NCI-H1694 (cell line): ENCODE measurements at regions not wholly inside any gene's neighbourhood (a gene's known extent, or its start where the extent isn't known, plus 50 kb on each side); places are given as distances from the start of the nearest gene placed in this dataset.
A peak's percentile ranks its signal among the peaks of the same experiment; 100 is the strongest.

Source experiments
- DNase-seq: peaks from one replicate; lab custom pipeline; 2025; lab: John Stamatoyannopoulos, UW

GRCh38 chr16:50469121-50469743 is 79.0 kb upstream of the NKD1 start:
- DNase-seq = no peak

GRCh38 chr16:50468749-50469078 is 79.5 kb upstream of the NKD1 start:
- no peak for DNase-seq

- peak; percentile 39 for DNase-seq
Measured at GRCh38 chr16:50467943-50468748, 80.0 kb upstream of the NKD1 start.

GRCh38 chr16:50467559-50467942 is 80.6 kb upstream of the NKD1 start:
- DNase-seq = no peak

GRCh38 chr16:50466170-50466569 is 82.0 kb upstream of the NKD1 start:
- no peak for DNase-seq

GRCh38 chr16:50464325-50465290 is 83.6 kb upstream of the NKD1 start:
- no peak for DNase-seq

GRCh38 chr16:50463581-50464324 is 84.4 kb upstream of the NKD1 start:
- DNase-seq = no peak

- no peak for DNase-seq
Measured at GRCh38 chr16:50462793-50463507, 85.2 kb upstream of the NKD1 start.

GRCh38 chr16:50461400-50461760 is 86.8 kb upstream of the NKD1 start:
- no peak for DNase-seq

GRCh38 chr16:50460538-50461399 is 87.4 kb upstream of the NKD1 start:
- DNase-seq = no peak

GRCh38 chr16:50459496-50460080 is 88.6 kb upstream of the NKD1 start:
- DNase-seq = no peak

- no peak for DNase-seq
Measured at GRCh38 chr16:50458667-50459495, 89.3 kb upstream of the NKD1 start.

- DNase-seq = no peak
Measured at GRCh38 chr16:50457979-50458491, 89.2 kb upstream of the BRD7 start.

- DNase-seq = no peak
Measured at GRCh38 chr16:50457423-50457822, 88.6 kb upstream of the BRD7 start.

- DNase-seq = no peak
Measured at GRCh38 chr16:50455288-50455845, 86.6 kb upstream of the BRD7 start.

GRCh38 chr16:50453446-50453845 is 84.7 kb upstream of the BRD7 start:
- DNase-seq = no peak

GRCh38 chr16:50451951-50452508 is 83.2 kb upstream of the BRD7 start:
- no peak for DNase-seq

- DNase-seq = no peak
Measured at GRCh38 chr16:50450957-50451356, 82.2 kb upstream of the BRD7 start.
